HG03175 (cell line): ENCODE measurements at regions not wholly inside any gene's neighbourhood (a gene's known extent, or its start where the extent isn't known, plus 50 kb on each side); places are given as distances from the start of the nearest gene placed in this dataset.
"Not testable (repeated sequence)": the region's sequence is repeated elsewhere in the genome, so short reads cannot be mapped to it uniquely, and the experiment has no call there.

Source experiments
- ATAC-seq: cut with Tn5 transposase; IDR thresholded peaks from one replicate; pipeline ENCODE4 v1.9.1; 2021; ENCODE audit warnings: mild to moderate bottlenecking, moderate library complexity; ENCODE audit not compliant: unreplicated experiment

DNA sequence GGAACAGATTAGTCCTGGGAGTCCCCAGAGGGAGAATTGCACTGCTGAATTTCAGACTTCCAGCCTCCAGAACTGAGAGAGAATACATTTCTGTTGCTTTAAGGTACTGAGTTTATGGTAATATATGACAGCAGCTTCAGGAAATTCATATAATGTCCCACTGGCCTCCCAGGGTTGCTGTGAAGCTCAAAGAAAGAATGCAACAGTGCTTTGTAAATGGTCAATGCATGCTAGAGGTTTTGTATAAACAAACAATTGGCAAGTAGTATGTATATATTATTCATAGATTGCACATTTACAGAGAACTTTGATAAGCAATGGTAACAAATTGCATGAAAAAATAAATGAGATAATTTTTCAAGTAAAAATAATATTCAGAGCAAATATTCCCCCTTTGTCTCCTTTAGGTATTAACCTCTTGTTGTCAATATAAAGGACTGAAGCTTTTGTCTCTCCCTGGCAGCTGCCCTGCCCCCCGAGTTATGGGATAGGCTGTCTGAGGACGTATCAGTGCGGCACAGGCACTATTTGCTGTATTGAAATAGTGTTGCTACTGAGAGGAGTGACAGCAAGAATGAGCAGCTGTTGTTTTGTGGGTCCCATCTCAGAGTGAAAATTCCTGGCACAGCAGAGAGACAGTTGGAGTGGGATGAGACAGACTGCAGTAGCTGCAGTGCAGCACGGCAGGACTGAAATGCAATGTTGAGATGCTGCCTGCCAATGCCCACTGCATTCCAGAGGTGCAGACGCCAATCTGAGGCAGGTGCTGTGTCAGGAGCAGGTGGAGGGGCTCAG, 194.2 kb upstream of the GLRA1 start:
- ATAC-seq = no peak

GRCh38 chr5:152116934-152117333, 192.3 kb upstream of the GLRA1 start:
- ATAC-seq = no peak

- no peak for ATAC-seq
Measured at GRCh38 chr5:152113401-152113800, 188.8 kb upstream of the GLRA1 start.

DNA sequence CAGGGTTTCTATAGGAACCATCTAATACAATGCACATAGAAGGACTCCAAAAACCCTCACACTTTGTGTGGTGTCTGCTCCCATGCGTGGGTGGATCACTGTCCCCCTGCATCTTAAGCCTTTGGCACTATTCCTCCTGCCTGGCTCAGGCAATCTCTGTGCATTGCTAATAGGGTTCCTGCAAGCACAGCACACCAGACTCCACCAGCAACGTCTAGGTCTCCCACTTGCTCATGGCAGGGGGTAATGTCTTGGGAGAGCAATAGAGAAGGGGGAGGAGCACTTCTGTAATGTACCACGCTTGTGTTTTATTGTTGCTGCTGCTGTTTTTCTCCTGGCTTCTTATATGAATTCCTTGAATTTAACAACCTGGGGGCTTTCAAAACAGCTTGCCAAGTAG, 182.6 kb upstream of the GLRA1 start:
- ATAC-seq = no peak

- no peak for ATAC-seq
Measured at GRCh38 chr5:152106571-152106970, 181.9 kb upstream of the GLRA1 start.

- no peak for ATAC-seq
Measured at GRCh38 chr5:152105085-152105484, 180.4 kb upstream of the GLRA1 start.

- no peak for ATAC-seq
Measured at GRCh38 chr5:152104211-152104610, 179.6 kb upstream of the GLRA1 start.

DNA sequence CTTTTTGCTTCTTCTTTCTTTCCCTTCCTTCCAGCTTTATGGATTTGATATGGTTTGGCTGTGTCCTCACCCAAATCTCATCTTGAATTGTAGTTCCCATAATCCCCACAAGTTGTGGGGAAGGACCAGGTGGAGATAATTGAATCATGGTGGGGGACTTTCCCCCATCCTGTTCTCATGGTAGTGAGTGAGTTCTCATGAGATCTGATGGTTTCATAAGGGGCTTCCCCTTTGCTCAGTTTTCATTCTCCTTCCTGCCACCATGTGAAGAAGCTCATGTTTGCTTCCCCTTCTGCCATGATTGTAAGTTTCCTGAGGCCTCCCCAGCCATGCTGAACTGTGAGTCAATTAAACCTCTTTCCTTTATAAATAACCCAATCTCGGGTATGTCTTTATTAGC, 178.3 kb upstream of the GLRA1 start:
- ATAC-seq = not testable (repeated sequence)

DNA sequence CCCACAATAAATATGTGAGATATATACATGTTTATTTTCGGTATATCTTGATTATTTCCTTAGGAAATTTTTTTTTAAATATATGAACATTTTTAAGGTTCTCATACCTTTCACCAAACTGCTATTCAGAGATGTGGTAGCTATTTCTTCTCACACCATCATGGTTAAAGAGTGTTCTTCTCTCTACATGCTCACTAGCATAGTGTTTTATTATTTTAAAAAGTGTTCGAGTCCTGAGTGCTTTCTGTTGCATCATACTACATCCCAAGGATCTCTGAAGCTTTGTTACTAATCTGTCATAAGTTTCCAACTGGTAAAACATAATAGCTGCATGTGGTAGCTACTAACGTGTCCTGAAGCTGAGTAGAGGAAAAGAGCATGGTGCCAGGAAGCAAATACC, 177.4 kb upstream of the GLRA1 start:
- ATAC-seq = no peak

DNA sequence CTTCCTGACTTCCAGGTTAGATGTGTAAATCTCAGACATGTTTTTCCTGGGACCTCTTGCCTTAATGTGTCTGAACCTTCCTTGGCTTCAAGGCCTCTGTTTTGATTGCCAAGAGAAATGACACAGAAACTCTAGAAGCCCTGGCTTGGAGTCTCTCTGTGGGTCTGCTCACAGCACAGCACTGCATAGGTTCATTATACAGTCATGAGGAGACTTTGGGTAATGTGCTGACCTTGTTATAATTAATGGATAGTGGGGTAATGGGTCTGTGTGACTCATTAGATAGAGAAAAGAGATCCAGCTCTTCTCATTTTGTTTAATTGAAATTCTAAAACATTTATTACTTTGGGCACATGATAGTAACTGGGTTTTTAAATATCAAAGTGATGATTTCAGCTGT, 175.8 kb upstream of the GLRA1 start:
- ATAC-seq = no peak

DNA sequence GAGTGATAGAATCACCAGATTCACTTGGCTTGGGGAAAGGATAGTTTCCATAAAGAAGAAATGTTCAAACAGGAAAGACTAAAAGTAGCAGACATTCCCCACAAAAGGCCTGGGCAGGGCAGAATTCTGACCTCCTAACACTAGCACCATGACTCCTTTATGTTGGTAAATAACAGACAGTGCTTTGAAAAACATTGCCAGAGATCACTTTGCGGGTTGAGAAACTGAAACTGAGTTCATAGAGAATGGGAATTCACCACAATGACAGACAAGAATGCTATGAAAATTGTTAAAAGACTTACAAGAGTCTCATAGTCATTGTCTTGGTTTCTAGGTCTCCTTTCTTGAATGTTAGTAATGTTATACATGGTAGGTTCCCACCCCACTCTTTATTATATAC, 172.5 kb upstream of the GLRA1 start:
- ATAC-seq = no peak

- ATAC-seq = no peak
Measured at GRCh38 chr5:152094716-152095115, 170.1 kb upstream of the GLRA1 start.

DNA sequence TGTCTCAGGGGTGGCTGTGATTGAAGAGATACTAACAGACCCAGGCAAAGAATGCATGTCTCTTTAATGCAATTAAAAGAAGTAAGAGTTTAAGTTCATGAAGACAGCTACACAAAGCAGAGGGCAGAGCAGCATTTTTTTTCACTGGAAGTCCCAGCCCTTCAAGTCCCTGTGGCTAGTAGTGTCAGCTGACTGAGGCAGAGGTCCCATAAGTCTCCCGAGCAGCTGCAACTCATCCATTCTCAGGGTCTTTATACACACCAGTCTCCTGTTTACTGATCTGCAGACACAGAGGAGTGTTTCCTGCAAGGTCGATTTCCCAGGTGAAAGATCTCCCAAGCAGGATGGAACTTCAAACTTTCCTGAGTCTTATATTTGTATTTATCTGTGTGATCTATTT, 169.4 kb upstream of the GLRA1 start:
- no peak for ATAC-seq

DNA sequence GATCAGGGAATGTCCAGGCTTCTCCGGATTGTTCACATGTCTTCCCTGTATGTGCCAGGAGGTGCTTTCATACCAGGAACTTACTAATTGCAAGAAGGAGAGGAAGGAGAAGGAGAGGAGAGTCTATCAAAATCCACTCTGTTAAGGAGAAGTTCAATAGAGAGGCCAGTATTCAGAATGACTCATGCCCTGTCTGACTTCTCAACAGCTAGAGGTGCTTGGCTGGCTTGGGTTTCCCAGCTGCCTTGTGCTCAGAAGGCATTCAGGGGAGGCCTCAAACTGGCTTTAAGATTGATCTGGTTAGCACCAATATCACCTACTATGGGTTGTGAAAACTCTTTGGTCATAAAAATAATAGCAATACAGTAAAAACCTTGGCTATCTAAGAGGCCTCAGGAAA, 167.9 kb upstream of the GLRA1 start:
- no peak for ATAC-seq

GRCh38 chr5:152089644-152090043, 165.0 kb upstream of the GLRA1 start:
- ATAC-seq = no peak

GRCh38 chr5:152086668-152087067, 162.0 kb upstream of the GLRA1 start:
- no peak for ATAC-seq

- no peak for ATAC-seq
Measured at GRCh38 chr5:152084476-152084875, 159.8 kb upstream of the GLRA1 start.

DNA sequence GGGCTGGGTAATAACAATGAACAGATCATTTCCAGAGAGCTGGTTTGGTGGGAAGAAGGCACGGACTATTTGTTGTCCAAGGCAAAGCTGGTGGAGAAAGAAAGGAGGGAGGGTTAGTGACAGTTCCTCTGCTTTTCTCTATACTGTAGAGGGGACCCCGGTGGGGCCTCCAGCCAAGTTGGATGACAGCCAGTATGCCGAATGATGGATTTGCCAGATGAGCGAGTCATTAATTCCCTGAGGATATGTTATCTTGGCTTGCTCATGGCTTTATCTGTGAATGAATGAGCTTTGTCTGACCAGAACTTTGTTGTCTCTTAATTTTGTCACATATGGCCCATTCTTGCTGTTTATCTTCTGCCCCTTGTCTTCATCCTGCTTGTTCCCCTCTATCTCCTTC, 158.6 kb upstream of the GLRA1 start:
- ATAC-seq = no peak

DNA sequence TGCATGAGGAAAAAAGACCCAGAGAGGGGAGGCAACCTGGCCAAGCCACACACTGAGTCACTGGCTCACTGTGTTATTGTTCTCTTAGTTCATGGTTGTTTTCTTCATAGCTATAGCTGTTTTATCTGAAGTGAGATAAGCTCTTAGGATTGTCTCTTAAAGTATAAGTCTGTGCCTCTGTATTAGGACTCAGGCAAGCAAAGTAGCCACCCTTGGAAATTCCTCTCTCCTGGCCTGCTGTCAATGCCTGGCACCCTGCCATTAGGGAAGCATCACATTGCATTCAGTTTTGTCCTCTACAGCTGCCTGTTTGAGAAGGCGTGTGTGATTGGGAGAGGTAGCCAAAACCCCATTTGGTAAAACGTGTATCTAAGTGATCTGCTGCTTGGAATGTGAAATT, 147.4 kb upstream of the GLRA1 start:
- no peak for ATAC-seq

- ATAC-seq = no peak
Measured at GRCh38 chr5:152070591-152070990, 145.9 kb upstream of the GLRA1 start.

DNA sequence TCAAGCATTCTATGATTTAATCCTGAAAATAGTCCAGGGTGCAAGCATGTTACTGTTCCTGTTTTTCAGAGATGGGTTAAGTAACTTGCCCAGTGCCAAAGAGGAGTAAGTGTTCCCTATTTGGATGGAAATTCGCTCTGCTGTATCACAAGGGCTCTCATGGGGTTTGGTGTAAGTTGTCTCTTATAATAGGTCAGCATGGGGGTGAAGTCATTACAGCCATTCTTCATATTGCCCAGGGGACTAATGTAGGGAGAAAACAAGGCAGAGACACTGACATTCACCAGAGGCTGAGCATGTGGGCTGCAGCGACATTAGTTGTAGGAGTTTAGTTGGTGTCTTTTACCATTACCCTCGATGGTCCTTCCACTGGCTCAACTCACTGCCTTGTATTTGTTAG, 142.1 kb upstream of the GLRA1 start:
- ATAC-seq = no peak

DNA sequence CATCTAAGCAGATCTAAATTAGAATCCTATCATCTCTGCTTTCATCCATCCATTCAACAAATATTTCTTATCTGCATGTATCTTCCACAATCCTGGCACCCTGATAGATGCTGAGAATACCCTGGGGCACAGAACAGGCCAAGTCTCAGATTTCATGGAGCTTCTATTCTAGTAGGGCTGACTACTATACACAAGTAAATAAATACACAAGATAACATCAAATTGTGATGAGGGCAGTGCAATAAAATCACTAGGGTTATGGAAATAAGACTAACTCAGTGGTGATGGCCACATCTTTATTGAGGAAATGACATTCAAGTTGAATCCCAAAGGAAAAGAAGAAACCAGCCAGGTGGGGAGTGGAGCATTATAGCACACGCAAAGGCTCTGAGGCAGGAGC, 138.4 kb upstream of the GLRA1 start:
- no peak for ATAC-seq

DNA sequence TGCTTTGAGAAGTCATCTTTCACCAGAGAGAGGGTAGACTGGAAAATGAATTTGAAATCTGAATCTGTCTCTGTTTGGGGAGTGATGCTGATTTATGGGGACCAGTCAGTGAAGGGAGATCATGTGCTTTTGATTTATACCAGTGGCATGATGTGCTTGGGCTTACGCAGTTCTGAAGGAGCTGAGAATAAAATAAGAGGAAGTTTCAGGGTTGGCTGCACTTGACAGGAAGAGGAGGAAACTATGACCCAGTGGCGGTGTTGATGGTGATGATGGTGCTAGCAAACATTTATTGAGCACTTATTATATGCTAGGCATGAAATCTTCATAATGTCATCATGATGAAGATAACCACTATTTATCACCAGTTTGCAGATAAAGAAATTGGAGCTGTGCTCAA, 136.4 kb upstream of the GLRA1 start:
- ATAC-seq = peak; percentile 86
